LNCAP (cell line): ENCODE measurements at regions not wholly inside any gene's neighbourhood (a gene's known extent, or its start where the extent isn't known, plus 50 kb on each side); places are given as distances from the start of the nearest gene placed in this dataset.

ENCODE experiments used
- CTCF ChIP-seq: fragments of 450-650 bp; IDR thresholded peaks from 2 replicates; pipeline ENCODE4 v1.5.1; 2017; ENCODE audit warnings: mild to moderate bottlenecking

GRCh38 chr13:75038393-75039113, 443.4 kb downstream of the TBC1D4 start:
- TF ChIP-seq CTCF, result no peak

- TF ChIP-seq CTCF, result no peak
These were observed 456.0 kb downstream of the TBC1D4 start for GRCh38 chr13:75025956-75026355.

GRCh38 chr13:75024602-75025001, 457.4 kb downstream of the TBC1D4 start:
- no peak for TF ChIP-seq CTCF

- no peak for TF ChIP-seq CTCF
These were observed 458.4 kb downstream of the TBC1D4 start for GRCh38 chr13:75023609-75024008.

GRCh38 chr13:75021151-75021550, 460.8 kb downstream of the TBC1D4 start:
- TF ChIP-seq CTCF, result no peak

GRCh38 chr13:75016225-75016624, 465.7 kb downstream of the TBC1D4 start:
- TF ChIP-seq CTCF, result no peak

GRCh38 chr13:75013818-75014217, 468.2 kb downstream of the TBC1D4 start:
- TF ChIP-seq CTCF, result no peak

- TF ChIP-seq CTCF, result no peak
These were observed 471.0 kb downstream of the TBC1D4 start for GRCh38 chr13:75010941-75011340.
